ENCODE measurements at regions not wholly inside any gene's neighbourhood (a gene's known extent, or its start where the extent isn't known, plus 50 kb on each side); places are given as distances from the start of the nearest gene placed in this dataset.

GRCh38 chr10:107626862-107627261, 462.4 kb upstream of the SORCS1 start:
- TF ChIP-seq, protein P1, sequence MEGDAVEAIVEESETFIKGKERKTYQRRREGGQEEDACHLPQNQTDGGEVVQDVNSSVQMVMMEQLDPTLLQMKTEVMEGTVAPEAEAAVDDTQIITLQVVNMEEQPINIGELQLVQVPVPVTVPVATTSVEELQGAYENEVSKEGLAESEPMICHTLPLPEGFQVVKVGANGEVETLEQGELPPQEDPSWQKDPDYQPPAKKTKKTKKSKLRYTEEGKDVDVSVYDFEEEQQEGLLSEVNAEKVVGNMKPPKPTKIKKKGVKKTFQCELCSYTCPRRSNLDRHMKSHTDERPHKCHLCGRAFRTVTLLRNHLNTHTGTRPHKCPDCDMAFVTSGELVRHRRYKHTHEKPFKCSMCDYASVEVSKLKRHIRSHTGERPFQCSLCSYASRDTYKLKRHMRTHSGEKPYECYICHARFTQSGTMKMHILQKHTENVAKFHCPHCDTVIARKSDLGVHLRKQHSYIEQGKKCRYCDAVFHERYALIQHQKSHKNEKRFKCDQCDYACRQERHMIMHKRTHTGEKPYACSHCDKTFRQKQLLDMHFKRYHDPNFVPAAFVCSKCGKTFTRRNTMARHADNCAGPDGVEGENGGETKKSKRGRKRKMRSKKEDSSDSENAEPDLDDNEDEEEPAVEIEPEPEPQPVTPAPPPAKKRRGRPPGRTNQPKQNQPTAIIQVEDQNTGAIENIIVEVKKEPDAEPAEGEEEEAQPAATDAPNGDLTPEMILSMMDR (IDR thresholded peaks at IDR 0.05; ENCODE audit: poor library complexity): no peak
- no peak for TF ChIP-seq EZH2 (IDR thresholded peaks at IDR 0.05; ENCODE audit: borderline replicate concordance)
